ENCODE measurements at regions not wholly inside any gene's neighbourhood (a gene's known extent, or its start where the extent isn't known, plus 50 kb on each side); places are given as distances from the start of the nearest gene placed in this dataset.

DNA sequence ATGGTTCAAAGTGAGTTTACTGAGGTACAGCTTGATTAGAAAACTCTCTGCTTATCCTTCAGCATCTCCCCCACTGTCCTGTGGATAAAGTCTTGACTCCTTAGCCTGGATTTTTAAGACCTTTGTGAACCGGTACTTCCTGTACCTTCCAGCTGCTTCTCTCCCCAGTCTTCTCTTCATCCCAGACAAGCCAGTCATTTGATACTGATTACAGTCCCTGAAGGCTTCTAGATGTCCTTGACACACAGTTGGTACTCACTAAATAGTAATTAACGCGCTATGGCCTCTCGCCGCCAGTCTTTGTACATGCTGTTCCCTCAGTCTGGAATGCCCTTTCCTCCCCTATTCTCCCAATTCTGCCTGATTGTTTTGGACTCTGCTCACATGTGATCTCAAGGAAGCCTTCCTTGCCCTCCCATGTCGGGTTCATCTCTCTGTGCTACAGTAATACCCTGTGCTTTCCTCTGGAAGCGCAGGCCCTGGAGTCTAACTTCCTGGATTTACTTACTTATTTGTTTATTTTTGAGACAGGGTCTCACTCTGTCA is 50.6 kb upstream of the PTGR2 start:
- no peak overlapping the region for H3K4me3 ChIP-seq (ENCODE audit: low read depth in 1 of 2, low read length in 2 of 2)
- no peaks in the 10 kb centered on the region for H3K9me3 ChIP-seq (ENCODE audit: control insufficient read depth in 1 of 2, low read length in 2 of 2)
- H3K36me3 ChIP-seq (ENCODE audit: control insufficient read depth in 1 of 2, insufficient read depth in 2 of 2, low read length in 2 of 2): no peaks in the 10 kb centered on the region
- no peak overlapping the region for H3K27ac ChIP-seq (ENCODE audit: low read length)
- no peaks in the 10 kb centered on the region for H3K27me3 ChIP-seq (ENCODE audit: low read depth, low read length)
- H3K4me1 ChIP-seq (ENCODE audit: control insufficient read depth in 1 of 2, insufficient read depth in 2 of 2, low read length in 2 of 2): no peaks in the 10 kb centered on the region

DNA sequence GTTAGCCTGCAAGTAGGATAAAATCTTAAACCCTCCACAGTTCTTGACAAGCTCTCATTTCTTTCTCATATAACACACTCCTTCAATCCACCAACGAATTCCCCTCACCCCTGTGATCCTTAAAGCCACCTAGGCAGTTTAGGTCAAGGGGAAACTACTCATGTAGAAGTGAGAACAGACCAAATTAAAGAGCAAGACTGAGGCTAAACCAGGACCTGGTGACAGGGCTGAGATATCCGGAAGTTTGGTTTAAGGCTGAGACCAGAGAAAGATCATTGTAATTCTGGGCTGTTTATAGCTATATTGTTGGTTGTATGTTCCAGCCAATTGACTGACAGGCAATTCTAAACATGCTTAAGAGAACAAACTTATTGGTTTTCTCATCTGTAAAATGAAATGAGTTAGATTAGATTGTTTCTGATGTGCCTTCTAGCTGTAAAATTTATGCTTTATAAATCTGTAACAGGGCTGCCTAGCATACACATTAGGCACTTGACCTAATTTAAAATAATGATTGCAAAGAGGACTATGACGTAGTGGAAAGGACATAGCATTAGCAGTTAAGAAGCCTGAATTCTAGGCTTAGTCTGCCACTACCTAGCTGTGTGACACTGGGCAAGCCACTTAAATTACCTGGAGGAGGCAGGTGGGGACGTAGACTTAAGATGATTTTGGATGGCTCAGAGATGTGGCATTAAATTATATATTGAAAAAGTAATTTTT is 53.9 kb upstream of the PTGR2 start:
- no peak overlapping the region for H3K4me3 ChIP-seq (ENCODE audit: low read depth in 1 of 2, low read length in 2 of 2)
- H3K27ac ChIP-seq (ENCODE audit: low read length): no peak overlapping the region
- no peaks in the 10 kb centered on the region for H3K36me3 ChIP-seq (ENCODE audit: control insufficient read depth in 1 of 2, insufficient read depth in 2 of 2, low read length in 2 of 2)

DNA sequence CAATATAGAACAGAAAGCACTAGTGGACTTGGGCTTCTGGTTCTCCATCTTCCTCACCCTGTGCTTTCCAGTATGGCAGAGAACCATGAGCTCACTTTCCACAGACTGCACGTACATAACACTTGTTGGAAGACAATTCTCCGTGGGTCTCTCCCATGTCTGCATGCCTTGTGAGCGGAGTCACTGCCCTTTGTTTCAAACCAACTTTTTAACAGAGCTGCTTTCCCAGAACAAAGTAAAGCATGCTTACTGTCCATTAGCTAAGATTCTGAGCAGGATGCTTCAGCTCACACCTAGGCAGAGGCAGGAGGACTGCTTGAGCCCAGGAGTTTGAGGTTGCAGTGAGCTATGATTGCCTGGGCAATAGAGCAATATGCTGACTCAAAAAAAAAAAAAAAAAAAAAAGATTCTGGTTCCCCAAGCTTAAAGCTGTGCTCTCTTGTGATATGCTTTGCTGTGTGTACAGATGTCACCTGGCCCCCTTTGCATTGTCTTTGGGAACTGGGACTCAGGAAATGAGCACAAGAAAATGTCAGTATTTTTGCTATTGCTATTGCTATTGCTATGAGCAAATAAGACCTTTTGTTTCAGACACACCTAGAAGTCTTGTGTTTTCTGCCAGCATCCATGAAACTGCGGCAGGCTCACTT is 54.6 kb upstream of the PTGR2 start:
- H3K9me3 ChIP-seq (ENCODE audit: control insufficient read depth in 1 of 2, low read length in 2 of 2): no peaks in the 10 kb centered on the region
- H3K4me1 ChIP-seq (ENCODE audit: control insufficient read depth in 1 of 2, insufficient read depth in 2 of 2, low read length in 2 of 2): peaks cover 9 to 12% of the 10 kb centered on the region in 2 donors
- H3K36me3 ChIP-seq (ENCODE audit: control insufficient read depth in 1 of 2, insufficient read depth in 2 of 2, low read length in 2 of 2): no peaks in the 10 kb centered on the region
- H3K4me3 ChIP-seq (ENCODE audit: low read depth in 1 of 2, low read length in 2 of 2): no peak overlapping the region
- peak overlapping the region; percentile 47 for H3K27ac ChIP-seq (ENCODE audit: low read length)
- H3K27me3 ChIP-seq (ENCODE audit: low read depth, low read length): no peaks in the 10 kb centered on the region

More for the DNA sequence above, 53.9 kb upstream of the PTGR2 start:
- Histone ChIP-seq H3K4me1 (ENCODE audit: control insufficient read depth in 1 of 2, insufficient read depth in 2 of 2, low read length in 2 of 2) (peaks cover 9 to 12% of the 10 kb centered on the region in 2 donors), H3K9me3 (ENCODE audit: control insufficient read depth in 1 of 2, low read length in 2 of 2) (no peaks in the 10 kb centered on the region), H3K27me3 (ENCODE audit: low read depth, low read length) (no peaks in the 10 kb centered on the region)

DNA sequence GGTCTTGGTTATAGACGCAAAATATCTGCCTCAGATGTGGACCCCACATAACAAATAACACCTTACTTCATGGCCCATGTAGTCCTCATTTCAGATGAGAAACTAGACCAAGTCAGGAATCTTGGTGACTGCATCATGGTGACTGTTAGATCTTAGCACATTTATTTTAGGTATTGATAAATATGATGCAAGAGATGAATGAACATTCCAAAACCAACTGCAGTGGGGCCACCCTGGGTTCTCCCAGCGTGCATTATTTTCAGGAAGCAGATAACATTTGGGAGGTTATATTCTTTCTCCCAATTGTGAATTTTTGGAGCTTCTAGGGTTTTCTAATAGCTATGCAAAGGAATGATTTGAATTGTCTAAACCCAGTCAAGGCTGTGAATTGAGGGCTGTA is 55.2 kb upstream of the PTGR2 start:
- no peaks in the 10 kb centered on the region for H3K36me3 ChIP-seq (ENCODE audit: control insufficient read depth in 1 of 2, insufficient read depth in 2 of 2, low read length in 2 of 2)
- H3K27ac ChIP-seq (ENCODE audit: low read length): peak overlapping the region; percentile 47
- H3K9me3 ChIP-seq (ENCODE audit: control insufficient read depth in 1 of 2, low read length in 2 of 2): no peaks in the 10 kb centered on the region
- H3K4me1 ChIP-seq (ENCODE audit: control insufficient read depth in 1 of 2, insufficient read depth in 2 of 2, low read length in 2 of 2): peaks cover 9 to 12% of the 10 kb centered on the region in 2 donors
- H3K27me3 ChIP-seq (ENCODE audit: low read depth, low read length): no peaks in the 10 kb centered on the region
- no peak overlapping the region for H3K4me3 ChIP-seq (ENCODE audit: low read depth in 1 of 2, low read length in 2 of 2)

- Histone ChIP-seq H3K27me3 (ENCODE audit: low read depth, low read length) (no peaks in the 10 kb centered on the region), H3K27ac (ENCODE audit: low read length) (peak overlapping the region; percentile 47), H3K9me3 (ENCODE audit: control insufficient read depth in 1 of 2, low read length in 2 of 2) (no peaks in the 10 kb centered on the region), H3K4me1 (ENCODE audit: control insufficient read depth in 1 of 2, insufficient read depth in 2 of 2, low read length in 2 of 2) (peaks cover 9 to 12% of the 10 kb centered on the region in 2 donors), H3K36me3 (ENCODE audit: control insufficient read depth in 1 of 2, insufficient read depth in 2 of 2, low read length in 2 of 2) (no peaks in the 10 kb centered on the region), H3K4me3 (ENCODE audit: low read depth in 1 of 2, low read length in 2 of 2) (no peak overlapping the region)
Measured at GRCh38 chr14:73795974-73796373, 55.7 kb upstream of the PTGR2 start.

DNA sequence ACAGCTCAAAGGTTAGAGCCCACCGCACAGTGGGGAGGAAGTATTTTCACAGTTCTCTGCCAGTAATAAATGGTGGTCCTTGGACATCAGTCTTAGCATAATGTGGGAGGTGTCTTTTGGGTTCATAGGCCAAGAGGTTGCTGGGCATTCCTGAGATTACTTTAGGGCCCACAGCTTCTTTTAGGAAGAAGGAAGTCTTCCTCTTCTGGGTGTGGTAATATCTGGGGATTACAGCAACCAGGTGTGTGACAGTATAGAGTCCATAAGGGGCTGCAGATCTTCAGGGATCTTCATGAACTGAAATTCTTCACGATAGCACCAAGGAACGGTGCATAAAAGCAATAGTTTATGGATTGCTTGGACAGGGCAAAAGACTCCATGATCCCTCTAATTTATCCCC is 56.2 kb upstream of the PTGR2 start:
- no peak overlapping the region for H3K4me3 ChIP-seq (ENCODE audit: low read depth in 1 of 2, low read length in 2 of 2)
- peak overlapping the region; percentile 87 for H3K27ac ChIP-seq (ENCODE audit: low read length)
- H3K27me3 ChIP-seq (ENCODE audit: low read depth, low read length): no peaks in the 10 kb centered on the region
- no peaks in the 10 kb centered on the region for H3K9me3 ChIP-seq (ENCODE audit: control insufficient read depth in 1 of 2, low read length in 2 of 2)
- H3K4me1 ChIP-seq (ENCODE audit: control insufficient read depth in 1 of 2, insufficient read depth in 2 of 2, low read length in 2 of 2): peaks cover 13 to 14% of the 10 kb centered on the region in 2 donors
- H3K36me3 ChIP-seq (ENCODE audit: control insufficient read depth in 1 of 2, insufficient read depth in 2 of 2, low read length in 2 of 2): no peaks in the 10 kb centered on the region

DNA sequence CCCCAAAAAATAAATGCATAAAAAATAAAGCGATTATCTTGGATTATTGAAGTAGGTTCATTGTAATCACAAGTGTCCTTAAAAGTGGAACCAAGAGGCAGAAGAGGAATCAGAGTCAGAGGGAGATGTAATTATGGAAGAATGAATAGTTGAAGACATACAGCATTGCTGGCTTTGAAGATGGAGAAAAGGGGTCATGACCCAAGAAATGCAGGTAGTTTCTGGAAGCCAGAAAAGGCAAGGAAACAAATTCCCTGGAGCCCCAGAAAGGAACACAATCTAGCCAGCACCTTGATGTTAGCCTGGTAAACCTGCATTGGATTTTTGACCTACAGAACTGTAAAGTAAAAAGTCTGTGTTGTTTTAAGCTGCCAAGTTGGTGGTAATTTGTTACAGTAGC is 57.5 kb upstream of the PTGR2 start:
- Histone ChIP-seq H3K27me3 (ENCODE audit: low read depth, low read length) (no peaks in the 10 kb centered on the region), H3K4me3 (ENCODE audit: low read depth in 1 of 2, low read length in 2 of 2) (no peak overlapping the region), H3K27ac (ENCODE audit: low read length) (peak overlapping the region; percentile 87), H3K36me3 (ENCODE audit: control insufficient read depth in 1 of 2, insufficient read depth in 2 of 2, low read length in 2 of 2) (no peaks in the 10 kb centered on the region), H3K9me3 (ENCODE audit: control insufficient read depth in 1 of 2, low read length in 2 of 2) (no peaks in the 10 kb centered on the region), H3K4me1 (ENCODE audit: control insufficient read depth in 1 of 2, insufficient read depth in 2 of 2, low read length in 2 of 2) (peaks cover 17 to 24% of the 10 kb centered on the region in 2 donors)

DNA sequence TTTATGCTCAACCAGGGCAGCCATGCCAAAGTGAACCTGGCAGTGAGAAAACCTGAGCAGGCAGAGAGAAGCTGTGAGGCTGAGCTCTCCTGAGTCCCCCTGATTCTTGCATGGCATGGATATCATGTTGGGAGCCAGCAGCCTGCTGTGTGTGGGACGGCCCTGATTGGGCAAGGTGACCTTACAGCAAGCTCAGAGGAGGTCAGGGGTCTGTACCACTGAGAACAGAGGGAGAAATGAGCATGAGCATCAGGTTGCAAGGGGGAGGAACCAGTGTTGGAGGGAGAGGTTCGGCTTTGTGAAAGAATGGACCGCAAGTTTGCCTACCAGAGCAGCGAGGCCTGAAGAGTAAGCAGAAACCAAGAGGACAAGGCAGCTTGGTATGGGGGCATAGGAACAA is 59.1 kb upstream of the PTGR2 start:
- Histone ChIP-seq H3K27ac (ENCODE audit: low read length) (no peak overlapping the region), H3K36me3 (ENCODE audit: control insufficient read depth in 1 of 2, insufficient read depth in 2 of 2, low read length in 2 of 2) (no peaks in the 10 kb centered on the region), H3K4me3 (ENCODE audit: low read depth in 1 of 2, low read length in 2 of 2) (no peak overlapping the region), H3K9me3 (ENCODE audit: control insufficient read depth in 1 of 2, low read length in 2 of 2) (no peaks in the 10 kb centered on the region), H3K27me3 (ENCODE audit: low read depth, low read length) (no peaks in the 10 kb centered on the region), H3K4me1 (ENCODE audit: control insufficient read depth in 1 of 2, insufficient read depth in 2 of 2, low read length in 2 of 2) (peaks cover 28 to 35% of the 10 kb centered on the region in 2 donors)

GRCh38 chr14:73789989-73790581 is 61.5 kb upstream of the PTGR2 start:
- H3K27ac ChIP-seq (ENCODE audit: low read length): peak overlapping the region; percentile 99
- H3K36me3 ChIP-seq (ENCODE audit: control insufficient read depth in 1 of 2, insufficient read depth in 2 of 2, low read length in 2 of 2): no peaks in the 10 kb centered on the region
- no peaks in the 10 kb centered on the region for H3K27me3 ChIP-seq (ENCODE audit: low read depth, low read length)
- H3K4me1 ChIP-seq (ENCODE audit: control insufficient read depth in 1 of 2, insufficient read depth in 2 of 2, low read length in 2 of 2): peaks cover 29 to 32% of the 10 kb centered on the region in 2 donors
- H3K4me3 ChIP-seq (ENCODE audit: low read depth in 1 of 2, low read length in 2 of 2): peak overlapping the region; percentile 4 to 76
- no peaks in the 10 kb centered on the region for H3K9me3 ChIP-seq (ENCODE audit: control insufficient read depth in 1 of 2, low read length in 2 of 2)

GRCh38 chr14:73788701-73789551 is 62.7 kb upstream of the PTGR2 start:
- Histone ChIP-seq H3K27ac (ENCODE audit: low read length) (peak overlapping the region; percentile 99), H3K4me3 (ENCODE audit: low read depth in 1 of 2, low read length in 2 of 2) (peak overlapping the region; percentile 76 to 87), H3K36me3 (ENCODE audit: control insufficient read depth in 1 of 2, insufficient read depth in 2 of 2, low read length in 2 of 2) (no peaks in the 10 kb centered on the region), H3K4me1 (ENCODE audit: control insufficient read depth in 1 of 2, insufficient read depth in 2 of 2, low read length in 2 of 2) (peaks cover 33 to 42% of the 10 kb centered on the region in 2 donors), H3K27me3 (ENCODE audit: low read depth, low read length) (no peaks in the 10 kb centered on the region), H3K9me3 (ENCODE audit: control insufficient read depth in 1 of 2, low read length in 2 of 2) (no peaks in the 10 kb centered on the region)

- H3K4me1 ChIP-seq (ENCODE audit: control insufficient read depth in 1 of 2, insufficient read depth in 2 of 2, low read length in 2 of 2): peaks cover 39 to 48% of the 10 kb centered on the region in 2 donors
- H3K9me3 ChIP-seq (ENCODE audit: control insufficient read depth in 1 of 2, low read length in 2 of 2): no peaks in the 10 kb centered on the region
- peak overlapping the region; percentile 99 for H3K27ac ChIP-seq (ENCODE audit: low read length)
- H3K4me3 ChIP-seq (ENCODE audit: low read depth in 1 of 2, low read length in 2 of 2): peak overlapping the region; percentile 76 to 87
- H3K27me3 ChIP-seq (ENCODE audit: low read depth, low read length): no peaks in the 10 kb centered on the region
- no peaks in the 10 kb centered on the region for H3K36me3 ChIP-seq (ENCODE audit: control insufficient read depth in 1 of 2, insufficient read depth in 2 of 2, low read length in 2 of 2)
Measured at GRCh38 chr14:73788317-73788598, 63.4 kb upstream of the PTGR2 start.

All from muscle layer of duodenum (tissue), 2 donors.